ENCODE measurements at regions not wholly inside any gene's neighbourhood (a gene's known extent, or its start where the extent isn't known, plus 50 kb on each side); places are given as distances from the start of the nearest gene placed in this dataset.

DNA sequence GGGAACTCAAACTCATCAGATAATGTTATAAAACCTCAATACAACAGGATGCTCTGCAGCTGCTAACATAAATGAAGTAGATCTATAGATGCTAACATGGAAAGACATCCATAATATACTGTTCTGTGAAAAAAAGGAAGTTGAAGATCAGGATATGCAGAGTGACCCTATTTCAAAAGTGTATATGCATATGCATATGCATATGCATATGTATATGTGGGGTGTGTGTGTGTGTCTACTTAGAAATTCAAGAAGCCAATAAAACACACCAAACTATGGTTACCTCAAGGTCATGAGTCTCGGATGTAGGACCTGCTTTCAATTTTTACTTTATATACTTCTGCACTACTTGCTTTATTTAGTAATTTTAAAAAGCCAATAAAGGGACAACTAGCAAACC lies 125.6 kb downstream of the ABHD5 start:
- Mint-ChIP-seq H3K4me1 (no peaks in the 10 kb centered on the region), H3K4me3 (no peak overlapping the region), H3K9me3 (no peaks in the 10 kb centered on the region), H3K27ac (no peak overlapping the region), H3K27me3 (ENCODE audit: insufficient read depth) (peaks cover 10% of the 10 kb centered on the region), H3K36me3 (ENCODE audit: low read depth) (no peaks in the 10 kb centered on the region)
- Histone ChIP-seq H3K36me3 (ENCODE audit: control insufficient read depth, insufficient read depth, low read length) (no peaks in the 10 kb centered on the region), H3K27me3 (ENCODE audit: control insufficient read depth, insufficient read depth, low read length, poor library complexity, severe bottlenecking) (peaks cover 12% of the 10 kb centered on the region), H3K4me3 (ENCODE audit: low read length) (no peak overlapping the region), H3K27ac (ENCODE audit: low read depth, low read length) (no peak overlapping the region), H3K9me3 (ENCODE audit: control insufficient read depth, low read length) (no peaks in the 10 kb centered on the region), H3K9ac (ENCODE audit: extremely low read depth, low read length, poor library complexity, severe bottlenecking) (no peak overlapping the region), H3K4me1 (ENCODE audit: control insufficient read depth, insufficient read depth, low read length) (no peaks in the 10 kb centered on the region)
- TF ChIP-seq, protein P1, sequence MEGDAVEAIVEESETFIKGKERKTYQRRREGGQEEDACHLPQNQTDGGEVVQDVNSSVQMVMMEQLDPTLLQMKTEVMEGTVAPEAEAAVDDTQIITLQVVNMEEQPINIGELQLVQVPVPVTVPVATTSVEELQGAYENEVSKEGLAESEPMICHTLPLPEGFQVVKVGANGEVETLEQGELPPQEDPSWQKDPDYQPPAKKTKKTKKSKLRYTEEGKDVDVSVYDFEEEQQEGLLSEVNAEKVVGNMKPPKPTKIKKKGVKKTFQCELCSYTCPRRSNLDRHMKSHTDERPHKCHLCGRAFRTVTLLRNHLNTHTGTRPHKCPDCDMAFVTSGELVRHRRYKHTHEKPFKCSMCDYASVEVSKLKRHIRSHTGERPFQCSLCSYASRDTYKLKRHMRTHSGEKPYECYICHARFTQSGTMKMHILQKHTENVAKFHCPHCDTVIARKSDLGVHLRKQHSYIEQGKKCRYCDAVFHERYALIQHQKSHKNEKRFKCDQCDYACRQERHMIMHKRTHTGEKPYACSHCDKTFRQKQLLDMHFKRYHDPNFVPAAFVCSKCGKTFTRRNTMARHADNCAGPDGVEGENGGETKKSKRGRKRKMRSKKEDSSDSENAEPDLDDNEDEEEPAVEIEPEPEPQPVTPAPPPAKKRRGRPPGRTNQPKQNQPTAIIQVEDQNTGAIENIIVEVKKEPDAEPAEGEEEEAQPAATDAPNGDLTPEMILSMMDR (conservative IDR thresholded peaks at IDR 0.05) = no peak
- no peak for DNase-seq
- WGBS, 2 experiments (ENCODE audit: insufficient coverage in 1 of 2, insufficient read length in 1 of 2) = 75 to 100% methylated on average over 1 of the region's 1 CpG

DNA sequence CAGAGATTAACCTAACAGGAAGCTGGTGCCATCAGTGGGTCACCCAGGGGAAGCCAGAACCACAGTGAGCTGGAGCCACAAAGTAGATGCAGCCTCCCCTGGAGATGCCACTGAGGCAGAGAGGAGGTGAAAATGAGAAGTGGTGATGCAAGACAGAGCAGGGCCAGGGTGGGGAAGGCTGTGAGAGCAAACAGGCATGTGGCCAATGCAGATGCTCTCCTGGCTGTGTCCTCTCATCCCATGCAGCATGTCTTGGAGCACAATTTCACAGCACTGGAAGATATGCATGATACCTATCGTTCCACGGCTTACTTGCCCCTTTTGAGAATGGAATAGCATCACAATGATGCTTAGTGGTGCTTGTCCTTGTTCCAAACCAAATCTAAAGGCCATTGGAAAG lies 126.3 kb downstream of the ABHD5 start:
- TF ChIP-seq, protein P1 (conservative IDR thresholded peaks at IDR 0.05) = no peak
- H3K27ac ChIP-seq (ENCODE audit: low read depth, low read length) = no peak overlapping the region
- no peaks in the 10 kb centered on the region for H3K4me1 ChIP-seq (ENCODE audit: control insufficient read depth, insufficient read depth, low read length)
- H3K27me3 ChIP-seq (ENCODE audit: control insufficient read depth, insufficient read depth, low read length, poor library complexity, severe bottlenecking) = peaks cover 12% of the 10 kb centered on the region
- Mint-ChIP-seq H3K9me3 (no peaks in the 10 kb centered on the region), H3K4me3 (no peak overlapping the region), H3K4me1 (no peaks in the 10 kb centered on the region), H3K27me3 (ENCODE audit: insufficient read depth) (peaks cover 10% of the 10 kb centered on the region), H3K36me3 (ENCODE audit: low read depth) (no peaks in the 10 kb centered on the region), H3K27ac (no peak overlapping the region)
- no peak overlapping the region for H3K9ac ChIP-seq (ENCODE audit: extremely low read depth, low read length, poor library complexity, severe bottlenecking)
- no peak overlapping the region for H3K4me3 ChIP-seq (ENCODE audit: low read length)
- DNase-seq = no peak
- H3K9me3 ChIP-seq (ENCODE audit: control insufficient read depth, low read length) = no peaks in the 10 kb centered on the region
- H3K36me3 ChIP-seq (ENCODE audit: control insufficient read depth, insufficient read depth, low read length) = no peaks in the 10 kb centered on the region
- WGBS, 2 experiments (ENCODE audit: insufficient coverage in 1 of 2, insufficient read length in 1 of 2) = 90 to 96% methylated on average over 2 of the region's 2 CpGs

DNA sequence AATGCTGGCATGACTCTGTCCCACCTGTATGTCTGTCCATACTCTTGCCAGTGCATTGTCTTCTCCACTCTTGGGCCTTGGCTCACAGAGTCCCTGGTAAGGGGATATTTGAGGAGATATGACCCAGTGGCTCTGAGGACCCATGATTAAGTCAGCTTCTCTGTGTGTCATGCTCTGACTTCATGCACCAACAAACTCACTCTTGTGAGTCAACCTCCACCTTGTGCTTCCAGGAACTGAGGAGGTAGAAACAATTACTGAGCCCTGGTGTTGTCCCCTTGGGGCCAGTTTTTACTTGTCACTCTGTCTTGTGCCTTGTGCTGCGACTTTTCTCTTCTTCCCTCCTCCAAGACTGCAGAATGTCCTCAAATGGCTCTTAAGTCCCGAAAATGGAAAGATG lies 127.1 kb downstream of the ABHD5 start:
- WGBS, 2 experiments (ENCODE audit: insufficient coverage in 1 of 2, insufficient read length in 1 of 2) = 83 to 84% methylated on average over 2 of the region's 2 CpGs
- Histone ChIP-seq H3K9me3 (ENCODE audit: control insufficient read depth, low read length) (no peaks in the 10 kb centered on the region), H3K9ac (ENCODE audit: extremely low read depth, low read length, poor library complexity, severe bottlenecking) (no peak overlapping the region), H3K27me3 (ENCODE audit: control insufficient read depth, insufficient read depth, low read length, poor library complexity, severe bottlenecking) (peaks cover 12% of the 10 kb centered on the region), H3K4me1 (ENCODE audit: control insufficient read depth, insufficient read depth, low read length) (no peaks in the 10 kb centered on the region), H3K4me3 (ENCODE audit: low read length) (no peak overlapping the region), H3K27ac (ENCODE audit: low read depth, low read length) (no peak overlapping the region), H3K36me3 (ENCODE audit: control insufficient read depth, insufficient read depth, low read length) (no peaks in the 10 kb centered on the region)
- peaks cover 9% of the 10 kb centered on the region for H3K27me3 Mint-ChIP-seq (ENCODE audit: insufficient read depth)
- no peaks in the 10 kb centered on the region for H3K9me3 Mint-ChIP-seq
- no peak overlapping the region for H3K4me3 Mint-ChIP-seq
- no peaks in the 10 kb centered on the region for H3K4me1 Mint-ChIP-seq
- DNase-seq = no peak
- no peaks in the 10 kb centered on the region for H3K36me3 Mint-ChIP-seq (ENCODE audit: low read depth)
- H3K27ac Mint-ChIP-seq = no peak overlapping the region
- TF ChIP-seq, protein P1 (conservative IDR thresholded peaks at IDR 0.05) = no peak
